ENCODE measurements at regions not wholly inside any gene's neighbourhood (a gene's known extent, or its start where the extent isn't known, plus 50 kb on each side); places are given as distances from the start of the nearest gene placed in this dataset.

GRCh38 chr5:68612972-68613371, 397.4 kb downstream of the PIK3R1 start:
- TF ChIP-seq, protein P1, sequence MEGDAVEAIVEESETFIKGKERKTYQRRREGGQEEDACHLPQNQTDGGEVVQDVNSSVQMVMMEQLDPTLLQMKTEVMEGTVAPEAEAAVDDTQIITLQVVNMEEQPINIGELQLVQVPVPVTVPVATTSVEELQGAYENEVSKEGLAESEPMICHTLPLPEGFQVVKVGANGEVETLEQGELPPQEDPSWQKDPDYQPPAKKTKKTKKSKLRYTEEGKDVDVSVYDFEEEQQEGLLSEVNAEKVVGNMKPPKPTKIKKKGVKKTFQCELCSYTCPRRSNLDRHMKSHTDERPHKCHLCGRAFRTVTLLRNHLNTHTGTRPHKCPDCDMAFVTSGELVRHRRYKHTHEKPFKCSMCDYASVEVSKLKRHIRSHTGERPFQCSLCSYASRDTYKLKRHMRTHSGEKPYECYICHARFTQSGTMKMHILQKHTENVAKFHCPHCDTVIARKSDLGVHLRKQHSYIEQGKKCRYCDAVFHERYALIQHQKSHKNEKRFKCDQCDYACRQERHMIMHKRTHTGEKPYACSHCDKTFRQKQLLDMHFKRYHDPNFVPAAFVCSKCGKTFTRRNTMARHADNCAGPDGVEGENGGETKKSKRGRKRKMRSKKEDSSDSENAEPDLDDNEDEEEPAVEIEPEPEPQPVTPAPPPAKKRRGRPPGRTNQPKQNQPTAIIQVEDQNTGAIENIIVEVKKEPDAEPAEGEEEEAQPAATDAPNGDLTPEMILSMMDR (conservative IDR thresholded peaks at IDR 0.05 in 1 of 2, IDR thresholded peaks at IDR 0.05 in 1 of 2; ENCODE audit: extremely low read depth in 1 of 2, insufficient read depth in 1 of 2, low read depth in 1 of 2, low read length in 2 of 2), result no peak
- no peak for TF ChIP-seq EZH2 (IDR thresholded peaks at IDR 0.05; ENCODE audit: borderline replicate concordance, low read length)
